ENCODE measurements at regions not wholly inside any gene's neighbourhood (a gene's known extent, or its start where the extent isn't known, plus 50 kb on each side); places are given as distances from the start of the nearest gene placed in this dataset.

- H3K4me3 ChIP-seq (ENCODE audit: low read length): no peak overlapping the region
- Mint-ChIP-seq H3K36me3 (no peaks in the 10 kb centered on the region), H3K27me3 (peaks cover 3 to 16% of the 10 kb centered on the region in 2 donors), H3K27ac (no peak overlapping the region), H3K4me1 (no peaks in the 10 kb centered on the region), H3K4me3 (no peak overlapping the region), H3K9me3 (peaks cover 0 to 2% (median 0%) of the 10 kb centered on the region in 5 donors)
- H3K36me3 ChIP-seq (ENCODE audit: insufficient read depth, low read length): no peaks in the 10 kb centered on the region
- ChIA-PET POLR2A (no interaction called here), CTCF (no interaction called here)
- no peaks in the 10 kb centered on the region for H3K4me1 ChIP-seq (ENCODE audit: insufficient read depth, low read length)
- H3K27ac ChIP-seq (ENCODE audit: low read depth, low read length): no peak overlapping the region
- no peaks in the 10 kb centered on the region for H3K9me3 ChIP-seq (ENCODE audit: low read length)
- no peaks in the 10 kb centered on the region for H3K27me3 ChIP-seq (ENCODE audit: insufficient read depth, low read length, poor library complexity, severe bottlenecking)
- no peak for DNase-seq
Measured at GRCh38 chr4:111991163-111991562, 154.1 kb upstream of the FAM241A start.

DNA sequence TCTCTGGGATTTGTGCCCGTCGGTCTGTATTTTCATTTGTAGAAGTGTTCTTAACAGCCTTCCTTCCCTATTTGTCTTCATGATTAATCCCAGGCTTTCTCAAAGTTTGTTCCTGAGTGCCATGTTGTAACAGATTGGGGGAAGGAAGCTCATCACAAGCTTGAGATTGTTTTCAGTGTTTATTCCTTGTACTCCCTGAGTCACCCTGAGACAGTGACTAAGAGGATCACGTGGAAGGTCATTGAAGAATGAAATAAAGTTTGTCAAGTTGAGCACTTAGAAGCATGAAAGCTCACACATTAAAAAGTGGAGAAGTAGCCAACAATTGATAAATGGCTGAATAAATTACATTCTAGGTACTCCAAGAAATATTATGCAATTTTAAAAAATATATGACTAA, 153.5 kb upstream of the FAM241A start:
- Histone ChIP-seq H3K27ac (ENCODE audit: low read depth, low read length) (no peak overlapping the region), H3K27me3 (ENCODE audit: insufficient read depth, low read length, poor library complexity, severe bottlenecking) (no peaks in the 10 kb centered on the region), H3K4me1 (ENCODE audit: insufficient read depth, low read length) (no peaks in the 10 kb centered on the region), H3K4me3 (ENCODE audit: low read length) (no peak overlapping the region), H3K36me3 (ENCODE audit: insufficient read depth, low read length) (no peaks in the 10 kb centered on the region), H3K9me3 (ENCODE audit: low read length) (no peaks in the 10 kb centered on the region)
- Mint-ChIP-seq H3K27ac (no peak overlapping the region), H3K9me3 (peaks cover 0 to 2% (median 0%) of the 10 kb centered on the region in 5 donors), H3K4me1 (no peaks in the 10 kb centered on the region), H3K36me3 (no peaks in the 10 kb centered on the region), H3K4me3 (no peak overlapping the region), H3K27me3 (peaks cover 3 to 16% of the 10 kb centered on the region in 2 donors)
- ChIA-PET POLR2A (no interaction called here), CTCF (no interaction called here)
- no peak for DNase-seq

DNA sequence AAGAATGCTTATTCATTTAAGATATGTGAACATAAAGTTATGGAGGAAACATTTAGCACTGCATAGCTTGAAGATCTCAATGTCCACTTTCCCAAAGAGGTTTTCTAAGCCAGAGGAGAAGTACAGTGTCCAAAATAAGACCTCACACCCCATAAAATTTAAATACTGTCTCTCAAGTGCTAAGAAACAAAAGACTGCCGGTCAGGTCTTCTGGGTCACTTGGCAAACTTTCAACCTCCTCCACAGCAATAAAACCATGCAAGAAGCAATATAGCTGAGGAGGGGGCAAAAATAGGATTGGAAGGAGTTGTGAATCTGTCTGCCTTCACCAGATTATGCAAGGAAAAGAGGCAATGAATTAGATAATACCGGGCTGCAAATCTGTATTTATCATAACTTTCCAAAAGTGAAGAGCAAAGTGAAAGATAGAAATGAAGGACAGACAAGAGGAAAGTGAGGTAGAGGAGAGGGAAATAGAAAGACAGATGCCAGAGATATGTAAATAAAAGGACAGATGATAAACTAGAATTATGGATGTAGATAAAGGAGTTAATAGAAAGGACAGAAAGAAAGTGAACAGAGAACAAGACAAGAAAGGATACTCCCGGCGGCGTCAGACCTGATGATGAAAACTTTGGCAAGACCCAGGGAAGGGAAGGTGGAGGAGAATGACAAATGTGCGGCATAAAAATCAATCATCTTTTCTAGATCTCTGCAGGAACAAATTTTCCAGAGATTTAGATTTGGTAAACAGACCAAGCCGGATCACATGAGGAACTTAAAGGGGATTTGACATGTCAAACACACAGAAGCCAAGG, 152.7 kb upstream of the FAM241A start:
- Mint-ChIP-seq H3K4me3 (no peak overlapping the region), H3K4me1 (no peaks in the 10 kb centered on the region), H3K36me3 (no peaks in the 10 kb centered on the region), H3K27me3 (peaks cover 3 to 16% of the 10 kb centered on the region in 2 donors), H3K27ac (no peak overlapping the region), H3K9me3 (peaks cover 0 to 2% (median 0%) of the 10 kb centered on the region in 5 donors)
- Histone ChIP-seq H3K27me3 (ENCODE audit: insufficient read depth, low read length, poor library complexity, severe bottlenecking) (no peaks in the 10 kb centered on the region), H3K36me3 (ENCODE audit: insufficient read depth, low read length) (no peaks in the 10 kb centered on the region), H3K9me3 (ENCODE audit: low read length) (no peaks in the 10 kb centered on the region), H3K27ac (ENCODE audit: low read depth, low read length) (no peak overlapping the region), H3K4me1 (ENCODE audit: insufficient read depth, low read length) (no peaks in the 10 kb centered on the region), H3K4me3 (ENCODE audit: low read length) (no peak overlapping the region)
- DNase-seq: no peak
- ChIA-PET CTCF (no interaction called here), POLR2A (no interaction called here)

DNA sequence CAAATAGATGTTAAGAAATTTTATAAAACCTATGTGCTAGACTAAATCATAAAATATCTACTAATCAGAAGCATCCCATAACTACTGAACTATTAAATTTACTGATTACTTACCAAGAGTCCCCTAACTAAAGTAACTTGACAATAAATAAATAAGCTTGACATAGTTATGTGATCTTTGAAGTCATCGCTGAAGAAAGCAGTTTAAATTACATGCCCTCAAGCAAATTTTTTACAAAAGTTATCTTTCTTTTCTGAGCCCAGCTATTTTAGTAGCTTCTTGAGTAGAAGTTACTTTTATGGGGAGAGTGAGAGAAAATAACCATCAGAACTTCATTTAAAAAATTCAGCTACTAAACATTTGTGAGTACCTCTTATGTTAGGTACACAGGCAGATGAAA, 150.9 kb upstream of the FAM241A start:
- Mint-ChIP-seq H3K36me3 (no peaks in the 10 kb centered on the region), H3K4me3 (no peak overlapping the region), H3K9me3 (peaks cover 0 to 6% (median 0%) of the 10 kb centered on the region in 5 donors), H3K27me3 (peaks cover 3 to 16% of the 10 kb centered on the region in 2 donors), H3K4me1 (no peaks in the 10 kb centered on the region), H3K27ac (no peak overlapping the region)
- H3K9me3 ChIP-seq (ENCODE audit: low read length): no peaks in the 10 kb centered on the region
- POLR2A ChIA-PET: no interaction called here
- no peaks in the 10 kb centered on the region for H3K36me3 ChIP-seq (ENCODE audit: insufficient read depth, low read length)
- H3K4me1 ChIP-seq (ENCODE audit: insufficient read depth, low read length): no peaks in the 10 kb centered on the region
- no peak for DNase-seq
- H3K4me3 ChIP-seq (ENCODE audit: low read length): no peak overlapping the region
- no peak overlapping the region for H3K27ac ChIP-seq (ENCODE audit: low read depth, low read length)
- no peaks in the 10 kb centered on the region for H3K27me3 ChIP-seq (ENCODE audit: insufficient read depth, low read length, poor library complexity, severe bottlenecking)
- CTCF ChIA-PET: no interaction called here

DNA sequence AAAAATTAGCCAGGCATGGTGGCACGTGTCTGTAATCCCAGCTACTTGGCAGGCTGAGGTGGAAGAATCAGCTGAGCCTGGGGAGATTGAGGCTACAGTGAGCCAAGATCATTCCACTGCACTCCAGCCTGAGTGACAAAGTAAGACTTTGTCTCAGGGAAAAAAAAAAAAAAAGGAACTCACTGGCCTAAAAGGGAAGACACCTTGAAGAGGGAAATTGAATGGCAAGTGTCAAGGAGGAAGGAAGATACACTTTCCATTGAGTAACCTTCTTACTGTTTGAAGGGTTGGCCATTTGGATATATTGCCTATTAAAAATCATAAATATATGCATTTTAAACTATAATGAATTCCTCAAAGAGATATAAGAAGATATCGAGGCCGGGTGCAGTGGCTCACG, 147.5 kb upstream of the FAM241A start:
- Histone ChIP-seq H3K4me3 (ENCODE audit: low read length) (no peak overlapping the region), H3K27ac (ENCODE audit: low read depth, low read length) (no peak overlapping the region), H3K27me3 (ENCODE audit: insufficient read depth, low read length, poor library complexity, severe bottlenecking) (no peaks in the 10 kb centered on the region), H3K9me3 (ENCODE audit: low read length) (no peaks in the 10 kb centered on the region), H3K4me1 (ENCODE audit: insufficient read depth, low read length) (no peaks in the 10 kb centered on the region), H3K36me3 (ENCODE audit: insufficient read depth, low read length) (no peaks in the 10 kb centered on the region)
- POLR2A ChIA-PET: no interaction called here
- CTCF ChIA-PET: no interaction called here
- peaks cover 3 to 18% of the 10 kb centered on the region in 2 donors for H3K27me3 Mint-ChIP-seq
- no peaks in the 10 kb centered on the region for H3K4me1 Mint-ChIP-seq
- DNase-seq: no peak
- H3K36me3 Mint-ChIP-seq: no peaks in the 10 kb centered on the region
- H3K9me3 Mint-ChIP-seq: peaks cover 0 to 6% (median 0%) of the 10 kb centered on the region in 5 donors
- H3K27ac Mint-ChIP-seq: no peak overlapping the region
- no peak overlapping the region for H3K4me3 Mint-ChIP-seq

DNA sequence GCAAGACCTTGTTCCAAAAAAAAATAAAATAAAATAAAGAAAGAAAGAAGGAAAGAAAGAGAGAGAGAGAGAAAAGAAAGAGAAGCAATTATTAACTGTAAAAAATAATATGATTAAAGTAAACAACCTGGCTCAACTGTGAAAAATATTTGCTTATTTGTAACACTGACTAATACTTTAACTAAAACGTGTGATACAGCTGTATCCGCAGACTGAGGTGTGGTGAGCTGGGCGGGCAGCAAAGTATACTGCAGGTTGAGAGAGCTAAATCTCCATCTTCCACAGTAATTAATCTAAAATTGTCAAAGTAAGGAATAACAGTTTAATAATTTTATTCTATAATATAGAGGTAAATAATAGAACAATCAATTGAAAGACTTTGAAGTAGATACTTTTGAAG, 145.5 kb upstream of the FAM241A start:
- Mint-ChIP-seq H3K36me3 (no peaks in the 10 kb centered on the region), H3K4me1 (no peaks in the 10 kb centered on the region), H3K9me3 (peaks cover 0 to 6% (median 0%) of the 10 kb centered on the region in 5 donors), H3K27ac (no peak overlapping the region), H3K27me3 (peaks cover 3 to 10% of the 10 kb centered on the region in 2 donors), H3K4me3 (no peak overlapping the region)
- Histone ChIP-seq H3K4me3 (ENCODE audit: low read length) (no peak overlapping the region), H3K36me3 (ENCODE audit: insufficient read depth, low read length) (no peaks in the 10 kb centered on the region), H3K4me1 (ENCODE audit: insufficient read depth, low read length) (no peaks in the 10 kb centered on the region), H3K9me3 (ENCODE audit: low read length) (no peaks in the 10 kb centered on the region), H3K27ac (ENCODE audit: low read depth, low read length) (no peak overlapping the region), H3K27me3 (ENCODE audit: insufficient read depth, low read length, poor library complexity, severe bottlenecking) (no peaks in the 10 kb centered on the region)
- CTCF ChIA-PET: no interaction called here
- POLR2A ChIA-PET: no interaction called here
- no peak for DNase-seq

GRCh38 chr4:112001041-112001440, 144.2 kb upstream of the FAM241A start:
- CTCF ChIA-PET: no interaction called here
- H3K36me3 ChIP-seq (ENCODE audit: insufficient read depth, low read length): no peaks in the 10 kb centered on the region
- no peaks in the 10 kb centered on the region for H3K9me3 ChIP-seq (ENCODE audit: low read length)
- DNase-seq: no peak
- H3K4me1 ChIP-seq (ENCODE audit: insufficient read depth, low read length): no peaks in the 10 kb centered on the region
- Mint-ChIP-seq H3K4me3 (no peak overlapping the region), H3K27ac (no peak overlapping the region), H3K4me1 (no peaks in the 10 kb centered on the region), H3K27me3 (peaks cover 0 to 5% of the 10 kb centered on the region in 2 donors), H3K9me3 (peaks cover 0 to 6% (median 0%) of the 10 kb centered on the region in 5 donors), H3K36me3 (no peaks in the 10 kb centered on the region)
- POLR2A ChIA-PET: no interaction called here
- no peaks in the 10 kb centered on the region for H3K27me3 ChIP-seq (ENCODE audit: insufficient read depth, low read length, poor library complexity, severe bottlenecking)
- H3K27ac ChIP-seq (ENCODE audit: low read depth, low read length): no peak overlapping the region
- H3K4me3 ChIP-seq (ENCODE audit: low read length): no peak overlapping the region

- Mint-ChIP-seq H3K9me3 (peaks cover 0 to 6% (median 0%) of the 10 kb centered on the region in 5 donors), H3K36me3 (no peaks in the 10 kb centered on the region), H3K27me3 (peaks cover 0 to 5% of the 10 kb centered on the region in 2 donors), H3K27ac (no peak overlapping the region), H3K4me3 (no peak overlapping the region), H3K4me1 (no peaks in the 10 kb centered on the region)
- ChIA-PET POLR2A (no interaction called here), CTCF (no interaction called here)
- Histone ChIP-seq H3K4me3 (ENCODE audit: low read length) (no peak overlapping the region), H3K9me3 (ENCODE audit: low read length) (no peaks in the 10 kb centered on the region), H3K27me3 (ENCODE audit: insufficient read depth, low read length, poor library complexity, severe bottlenecking) (no peaks in the 10 kb centered on the region), H3K36me3 (ENCODE audit: insufficient read depth, low read length) (no peaks in the 10 kb centered on the region), H3K27ac (ENCODE audit: low read depth, low read length) (no peak overlapping the region), H3K4me1 (ENCODE audit: insufficient read depth, low read length) (no peaks in the 10 kb centered on the region)
- DNase-seq: no peak
Measured at GRCh38 chr4:112002248-112002661, 143.0 kb upstream of the FAM241A start.
